ENCODE measurements at regions not wholly inside any gene's neighbourhood (a gene's known extent, or its start where the extent isn't known, plus 50 kb on each side); places are given as distances from the start of the nearest gene placed in this dataset.

DNA sequence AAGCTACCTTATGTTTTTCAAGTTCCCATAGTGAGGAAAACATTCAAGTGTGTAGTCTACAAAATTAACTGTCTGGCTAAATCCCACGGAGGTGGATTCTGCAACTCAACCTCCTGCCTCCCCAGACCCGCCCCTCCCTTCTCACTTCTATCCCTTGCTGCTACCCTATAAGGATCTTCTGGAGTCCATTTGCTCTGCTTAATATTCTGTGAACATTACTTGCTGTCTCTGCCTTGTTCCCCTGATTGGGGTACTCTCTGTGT, 163.2 kb downstream of the KCNE4 start:
- TF ChIP-seq GABPA (IDR thresholded peaks at IDR 0.05; ENCODE audit: low read depth) (no peak), SPI1 (IDR thresholded peaks at IDR 0.05; ENCODE audit: borderline replicate concordance, low read depth) (no peak), POLR2AphosphoS5 (IDR thresholded peaks at IDR 0.05; ENCODE audit: low read depth) (no peak)
- TF ChIP-seq, protein P1, sequence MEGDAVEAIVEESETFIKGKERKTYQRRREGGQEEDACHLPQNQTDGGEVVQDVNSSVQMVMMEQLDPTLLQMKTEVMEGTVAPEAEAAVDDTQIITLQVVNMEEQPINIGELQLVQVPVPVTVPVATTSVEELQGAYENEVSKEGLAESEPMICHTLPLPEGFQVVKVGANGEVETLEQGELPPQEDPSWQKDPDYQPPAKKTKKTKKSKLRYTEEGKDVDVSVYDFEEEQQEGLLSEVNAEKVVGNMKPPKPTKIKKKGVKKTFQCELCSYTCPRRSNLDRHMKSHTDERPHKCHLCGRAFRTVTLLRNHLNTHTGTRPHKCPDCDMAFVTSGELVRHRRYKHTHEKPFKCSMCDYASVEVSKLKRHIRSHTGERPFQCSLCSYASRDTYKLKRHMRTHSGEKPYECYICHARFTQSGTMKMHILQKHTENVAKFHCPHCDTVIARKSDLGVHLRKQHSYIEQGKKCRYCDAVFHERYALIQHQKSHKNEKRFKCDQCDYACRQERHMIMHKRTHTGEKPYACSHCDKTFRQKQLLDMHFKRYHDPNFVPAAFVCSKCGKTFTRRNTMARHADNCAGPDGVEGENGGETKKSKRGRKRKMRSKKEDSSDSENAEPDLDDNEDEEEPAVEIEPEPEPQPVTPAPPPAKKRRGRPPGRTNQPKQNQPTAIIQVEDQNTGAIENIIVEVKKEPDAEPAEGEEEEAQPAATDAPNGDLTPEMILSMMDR (IDR thresholded peaks at IDR 0.05; ENCODE audit: insufficient read depth, low read length) = no peak
- TF ChIP-seq, protein P2, sequence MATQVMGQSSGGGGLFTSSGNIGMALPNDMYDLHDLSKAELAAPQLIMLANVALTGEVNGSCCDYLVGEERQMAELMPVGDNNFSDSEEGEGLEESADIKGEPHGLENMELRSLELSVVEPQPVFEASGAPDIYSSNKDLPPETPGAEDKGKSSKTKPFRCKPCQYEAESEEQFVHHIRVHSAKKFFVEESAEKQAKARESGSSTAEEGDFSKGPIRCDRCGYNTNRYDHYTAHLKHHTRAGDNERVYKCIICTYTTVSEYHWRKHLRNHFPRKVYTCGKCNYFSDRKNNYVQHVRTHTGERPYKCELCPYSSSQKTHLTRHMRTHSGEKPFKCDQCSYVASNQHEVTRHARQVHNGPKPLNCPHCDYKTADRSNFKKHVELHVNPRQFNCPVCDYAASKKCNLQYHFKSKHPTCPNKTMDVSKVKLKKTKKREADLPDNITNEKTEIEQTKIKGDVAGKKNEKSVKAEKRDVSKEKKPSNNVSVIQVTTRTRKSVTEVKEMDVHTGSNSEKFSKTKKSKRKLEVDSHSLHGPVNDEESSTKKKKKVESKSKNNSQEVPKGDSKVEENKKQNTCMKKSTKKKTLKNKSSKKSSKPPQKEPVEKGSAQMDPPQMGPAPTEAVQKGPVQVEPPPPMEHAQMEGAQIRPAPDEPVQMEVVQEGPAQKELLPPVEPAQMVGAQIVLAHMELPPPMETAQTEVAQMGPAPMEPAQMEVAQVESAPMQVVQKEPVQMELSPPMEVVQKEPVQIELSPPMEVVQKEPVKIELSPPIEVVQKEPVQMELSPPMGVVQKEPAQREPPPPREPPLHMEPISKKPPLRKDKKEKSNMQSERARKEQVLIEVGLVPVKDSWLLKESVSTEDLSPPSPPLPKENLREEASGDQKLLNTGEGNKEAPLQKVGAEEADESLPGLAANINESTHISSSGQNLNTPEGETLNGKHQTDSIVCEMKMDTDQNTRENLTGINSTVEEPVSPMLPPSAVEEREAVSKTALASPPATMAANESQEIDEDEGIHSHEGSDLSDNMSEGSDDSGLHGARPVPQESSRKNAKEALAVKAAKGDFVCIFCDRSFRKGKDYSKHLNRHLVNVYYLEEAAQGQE (IDR thresholded peaks at IDR 0.05; ENCODE audit: insufficient replicate concordance, low read depth) = no peak
- no peak overlapping the region for H3K27ac ChIP-seq (replicated peaks)
- no peaks in the 10 kb centered on the region for H3K27me3 ChIP-seq (ENCODE audit: insufficient read depth, poor library complexity, severe bottlenecking)
- no peak for DNase-seq (ENCODE audit: low read depth in 1 of 2, low spot score in 1 of 2)
- H3K4me3 ChIP-seq (replicated peaks; ENCODE audit: insufficient read depth, low read length) = no peak overlapping the region

GRCh38 chr2:223217373-223217772, 165.4 kb downstream of the KCNE4 start:
- H3K4me3 ChIP-seq (replicated peaks; ENCODE audit: insufficient read depth, low read length) = no peak overlapping the region
- H3K27ac ChIP-seq (replicated peaks) = no peak overlapping the region
- H3K27me3 ChIP-seq (ENCODE audit: insufficient read depth, poor library complexity, severe bottlenecking) = no peaks in the 10 kb centered on the region
- no peak for DNase-seq (ENCODE audit: low read depth in 1 of 2, low spot score in 1 of 2)
- TF ChIP-seq SPI1 (IDR thresholded peaks at IDR 0.05; ENCODE audit: borderline replicate concordance, low read depth) (no peak), POLR2AphosphoS5 (IDR thresholded peaks at IDR 0.05; ENCODE audit: low read depth) (no peak), GABPA (IDR thresholded peaks at IDR 0.05; ENCODE audit: low read depth) (no peak)
- TF ChIP-seq, protein P1 (IDR thresholded peaks at IDR 0.05; ENCODE audit: insufficient read depth, low read length) = no peak
- TF ChIP-seq, protein P2 (IDR thresholded peaks at IDR 0.05; ENCODE audit: insufficient replicate concordance, low read depth) = no peak

DNA sequence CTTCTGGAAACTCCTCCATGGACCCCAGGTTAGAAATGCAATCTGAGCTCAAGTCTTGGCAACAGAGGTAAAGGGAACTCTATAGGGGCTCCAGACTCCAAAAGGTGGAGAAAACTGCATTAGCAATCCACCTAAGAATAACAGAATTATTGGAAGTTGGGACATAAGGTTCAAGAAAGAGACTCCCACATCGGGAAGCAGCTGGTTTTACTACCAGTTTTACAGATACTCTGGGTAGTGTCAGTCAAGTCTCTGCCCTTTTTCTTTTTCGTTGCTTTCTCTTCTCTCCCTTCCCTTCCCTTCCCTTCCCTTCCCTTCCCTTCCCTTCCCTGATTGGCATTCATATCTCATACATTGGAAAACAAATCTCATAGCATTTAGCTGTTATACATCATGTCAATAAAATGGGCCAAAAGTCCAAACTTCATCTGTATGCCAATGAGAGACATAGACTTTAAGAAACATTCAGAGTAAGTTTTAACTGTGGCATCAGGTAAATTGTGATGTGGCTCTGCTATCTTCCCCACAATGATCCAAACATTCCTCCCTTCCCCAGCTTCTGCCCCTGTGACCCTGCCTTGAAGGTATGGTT, 166.7 kb downstream of the KCNE4 start:
- DNase-seq (ENCODE audit: low read depth in 1 of 2, low spot score in 1 of 2) = no peak
- no peak for TF ChIP-seq POLR2AphosphoS5 (IDR thresholded peaks at IDR 0.05; ENCODE audit: low read depth)
- TF ChIP-seq, protein P1 (IDR thresholded peaks at IDR 0.05; ENCODE audit: insufficient read depth, low read length) = no peak
- TF ChIP-seq GABPA (IDR thresholded peaks at IDR 0.05; ENCODE audit: low read depth) = no peak
- TF ChIP-seq, protein P2 (IDR thresholded peaks at IDR 0.05; ENCODE audit: insufficient replicate concordance, low read depth) = no peak
- no peak for TF ChIP-seq SPI1 (IDR thresholded peaks at IDR 0.05; ENCODE audit: borderline replicate concordance, low read depth)
- H3K4me3 ChIP-seq (replicated peaks; ENCODE audit: insufficient read depth, low read length) = no peak overlapping the region
- H3K27me3 ChIP-seq (ENCODE audit: insufficient read depth, poor library complexity, severe bottlenecking) = no peaks in the 10 kb centered on the region
- no peak overlapping the region for H3K27ac ChIP-seq (replicated peaks)
